AG09319 (cell line): ENCODE measurements at regions not wholly inside any gene's neighbourhood (a gene's known extent, or its start where the extent isn't known, plus 50 kb on each side); places are given as distances from the start of the nearest gene placed in this dataset.

Experiments used
- DNase-seq: peaks from one replicate; pipeline ENCODE4 v3.0.0-alpha.2; 2010; ENCODE audit warnings: low read depth; ENCODE audit errors: extremely low read depth
- TF ChIP-seq, protein P1 (sequence below): IDR thresholded peaks from 2 replicates; pipeline ENCODE4 v1.5.1; 2011; ENCODE audit warnings: low read depth, mild to moderate bottlenecking, inconsistent platforms, low read length, moderate library complexity

- DNase-seq, result no peak
- TF ChIP-seq, protein P1, sequence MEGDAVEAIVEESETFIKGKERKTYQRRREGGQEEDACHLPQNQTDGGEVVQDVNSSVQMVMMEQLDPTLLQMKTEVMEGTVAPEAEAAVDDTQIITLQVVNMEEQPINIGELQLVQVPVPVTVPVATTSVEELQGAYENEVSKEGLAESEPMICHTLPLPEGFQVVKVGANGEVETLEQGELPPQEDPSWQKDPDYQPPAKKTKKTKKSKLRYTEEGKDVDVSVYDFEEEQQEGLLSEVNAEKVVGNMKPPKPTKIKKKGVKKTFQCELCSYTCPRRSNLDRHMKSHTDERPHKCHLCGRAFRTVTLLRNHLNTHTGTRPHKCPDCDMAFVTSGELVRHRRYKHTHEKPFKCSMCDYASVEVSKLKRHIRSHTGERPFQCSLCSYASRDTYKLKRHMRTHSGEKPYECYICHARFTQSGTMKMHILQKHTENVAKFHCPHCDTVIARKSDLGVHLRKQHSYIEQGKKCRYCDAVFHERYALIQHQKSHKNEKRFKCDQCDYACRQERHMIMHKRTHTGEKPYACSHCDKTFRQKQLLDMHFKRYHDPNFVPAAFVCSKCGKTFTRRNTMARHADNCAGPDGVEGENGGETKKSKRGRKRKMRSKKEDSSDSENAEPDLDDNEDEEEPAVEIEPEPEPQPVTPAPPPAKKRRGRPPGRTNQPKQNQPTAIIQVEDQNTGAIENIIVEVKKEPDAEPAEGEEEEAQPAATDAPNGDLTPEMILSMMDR, result no peak
Measured at GRCh38 chr18:76679945-76680344, 142.4 kb upstream of the ZNF236 start.

GRCh38 chr18:76679259-76679658 lies 143.1 kb upstream of the ZNF236 start:
- no peak for DNase-seq
- TF ChIP-seq, protein P1, result no peak

DNA sequence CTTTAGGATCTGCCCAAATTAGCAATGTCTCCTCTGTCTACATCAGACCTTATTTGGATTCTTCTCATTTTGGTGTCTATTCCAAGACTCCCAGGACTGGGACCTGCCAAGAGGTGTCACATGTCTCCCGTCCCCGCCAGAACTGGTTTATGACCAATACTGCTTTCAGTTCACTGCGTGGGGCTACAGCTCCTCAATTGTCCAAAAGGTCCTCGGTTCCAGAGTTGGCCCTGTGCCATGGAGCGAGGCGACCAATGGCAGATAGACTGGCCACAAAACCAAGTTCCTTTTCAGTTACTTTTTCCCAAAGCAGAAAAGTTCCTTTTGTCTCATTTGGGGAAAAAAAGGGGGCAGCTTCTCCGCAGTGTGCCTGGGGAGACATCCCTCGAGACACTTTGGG lies 144.1 kb upstream of the ZNF236 start:
- TF ChIP-seq, protein P1, result no peak
- no peak for DNase-seq

- no peak for DNase-seq
- TF ChIP-seq, protein P1, result no peak
Measured at GRCh38 chr18:76674596-76674995, 147.8 kb upstream of the ZNF236 start.

DNA sequence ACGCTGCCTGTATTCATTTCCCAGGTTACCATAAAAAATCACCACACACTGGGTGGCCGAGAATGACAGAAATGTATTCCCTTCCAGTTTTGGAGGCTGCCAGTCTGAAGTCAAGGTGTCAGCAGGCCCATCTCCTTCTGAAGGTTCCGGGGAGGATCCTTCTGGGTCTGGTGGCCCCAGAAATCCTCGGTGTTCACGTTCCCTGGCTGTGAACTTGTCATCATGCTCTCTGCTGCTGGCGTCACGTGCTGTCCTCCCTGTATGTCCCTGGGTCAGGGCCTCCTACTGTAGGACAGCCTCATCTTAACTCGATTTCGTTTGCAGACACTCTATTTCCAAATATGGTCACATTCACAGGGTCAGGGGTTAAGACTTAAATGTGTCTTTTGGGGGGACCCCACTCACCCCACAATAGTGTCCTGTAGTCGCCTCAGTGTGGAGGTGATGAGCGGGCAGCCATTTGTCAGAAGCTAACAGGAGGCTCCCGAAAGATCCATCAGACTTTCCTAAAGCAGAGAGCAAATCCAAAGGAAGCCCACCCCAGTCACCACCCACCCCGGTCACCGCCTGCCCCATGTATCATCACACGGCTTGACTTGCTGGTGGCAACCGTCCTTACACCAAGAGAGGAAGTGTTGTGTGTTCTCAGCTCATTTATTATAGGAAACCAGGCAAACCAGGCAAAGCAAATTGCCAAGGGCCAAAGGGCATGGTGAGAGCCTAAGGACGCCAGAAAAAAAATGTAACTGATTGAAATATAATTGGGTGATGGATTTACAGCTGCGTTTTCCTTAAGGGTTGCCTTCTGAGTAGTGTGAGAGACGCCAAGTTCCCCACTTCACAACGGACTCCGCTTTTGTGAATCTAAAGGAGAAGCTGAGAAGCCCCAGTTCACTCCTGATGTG lies 148.8 kb upstream of the ZNF236 start:
- DNase-seq, result no peak
- TF ChIP-seq, protein P1, result no peak

GRCh38 chr18:76672627-76673026 lies 149.7 kb upstream of the ZNF236 start:
- no peak for DNase-seq
- TF ChIP-seq, protein P1, result no peak

- TF ChIP-seq, protein P1, result no peak
- DNase-seq, result no peak
Measured at GRCh38 chr18:76670564-76671288, 151.6 kb upstream of the ZNF236 start.
